Aorta (tissue), 5 donors: ENCODE measurements at regions not wholly inside any gene's neighbourhood (a gene's known extent, or its start where the extent isn't known, plus 50 kb on each side); places are given as distances from the start of the nearest gene placed in this dataset.
A peak's percentile ranks its signal among the peaks of the same experiment; 100 is the strongest.

Experiments used
- ATAC-seq: fragments of 200-7000 bp; cut with Tn5 transposase; one replicate; pipeline ENCODE4 v1.9.1; 2022; ENCODE audit warnings: moderate library complexity; ENCODE audit not compliant: low FRiP score
- DNase-seq, 2 donors: peaks; one replicate each; pipeline ENCODE4 v3.0.0-alpha.2; 2020
- H3K27ac ChIP-seq, 2 donors: one replicate each; pipeline ENCODE4 v1.5.1; 2013; ENCODE audit warnings: low read length in 2 of 2, mild to moderate bottlenecking in 2 of 2, moderate library complexity in 2 of 2, control low read depth in 1 of 2, inconsistent platforms in 1 of 2, low read depth in 1 of 2
- H3K27me3 ChIP-seq, 2 donors: one replicate each; pipeline ENCODE4 v1.6.1; 2013; ENCODE audit warnings: control low read depth in 1 of 2, low read length in 1 of 2, mild to moderate bottlenecking in 1 of 2, moderate library complexity in 1 of 2; ENCODE audit not compliant: insufficient read depth in 2 of 2, control insufficient read depth in 1 of 2
- H3K36me3 ChIP-seq, 2 donors: one replicate each; pipeline ENCODE4 v1.6.1; 2013; ENCODE audit warnings: control low read depth in 1 of 2, low read length in 1 of 2, mild to moderate bottlenecking in 1 of 2; ENCODE audit not compliant: insufficient read depth in 2 of 2, control insufficient read depth in 1 of 2
- H3K4me1 ChIP-seq, 2 donors: one replicate each; pipeline ENCODE4 v1.6.1; 2013; ENCODE audit warnings: low read length in 2 of 2, control low read depth in 1 of 2, mild to moderate bottlenecking in 1 of 2, moderate library complexity in 1 of 2; ENCODE audit not compliant: insufficient read depth in 2 of 2, control insufficient read depth in 1 of 2
- H3K4me3 ChIP-seq, 2 donors: one replicate each; pipeline ENCODE4 v1.5.1; 2013; ENCODE audit warnings: low read length in 2 of 2, control low read depth in 1 of 2, mild to moderate bottlenecking in 1 of 2
- H3K9me3 ChIP-seq: one replicate; pipeline ENCODE4 v1.6.1; 2013; ENCODE audit warnings: mild to moderate bottlenecking, low read length; ENCODE audit not compliant: control insufficient read depth
- WGBS, 2 donors: extraction: QIAGEN DNeasy Blood & Tissue Kit; methylation state at CpG; one replicate each; pipeline ENCODE4 v1.1.7; 2013; 5-methylcytosine and 5-hydroxymethylcytosine counted together
- intact Hi-C, 2 donors: fragments of 100-400 bp; cut with DNase I; formaldehyde crosslinking; loops; one replicate each; pipeline versions ENCODE4 v1.14.2 to v1.15.0; 2022
- donor health status: healthy with polysubstance abuse.
- donor health status: Bipolar disorder and iron deficiency.
- donor health status: DM: no; HTN: no; CAD: no.
- donor health status: DM: no; HTN: no; CAD: no.
- donor health status: DM: yes; HTN: yes; CAD: no.

GRCh38 chr9:28888806-28889205 lies 1315.5 kb upstream of the C9orf72 start:
- H3K27me3 ChIP-seq, result no peaks in the 10 kb centered on the region
- ATAC-seq, result no peak
- no peak overlapping the region for H3K4me3 ChIP-seq
- no peak for DNase-seq
- no peaks in the 10 kb centered on the region for H3K9me3 ChIP-seq
- WGBS, 2 donors, result 81 to 85% methylated on average over 1 of the region's 1 CpG
- intact Hi-C loops, result no loop called here
- no peaks in the 10 kb centered on the region for H3K36me3 ChIP-seq
- no peaks in the 10 kb centered on the region for H3K4me1 ChIP-seq
- no peak overlapping the region for H3K27ac ChIP-seq

- Histone ChIP-seq H3K4me1 (no peaks in the 10 kb centered on the region), H3K9me3 (no peaks in the 10 kb centered on the region), H3K4me3 (no peak overlapping the region), H3K27ac (no peak overlapping the region), H3K36me3 (no peaks in the 10 kb centered on the region), H3K27me3 (no peaks in the 10 kb centered on the region)
- DNase-seq, result no peak
- intact Hi-C loops, result no loop called here
- 43 to 62% methylated on average over 1 of the region's 1 CpG for WGBS, 2 donors
- ATAC-seq, result no peak
These were observed 1319.3 kb upstream of the C9orf72 start for GRCh38 chr9:28892538-28892937.

GRCh38 chr9:28899267-28899666 lies 1326.0 kb upstream of the C9orf72 start:
- Histone ChIP-seq H3K4me3 (no peak overlapping the region), H3K27ac (no peak overlapping the region), H3K27me3 (no peaks in the 10 kb centered on the region), H3K4me1 (no peaks in the 10 kb centered on the region), H3K36me3 (no peaks in the 10 kb centered on the region), H3K9me3 (no peaks in the 10 kb centered on the region)
- no peak for DNase-seq
- ATAC-seq, result no peak
- intact Hi-C loops, result no loop called here

GRCh38 chr9:28899926-28900325 lies 1326.6 kb upstream of the C9orf72 start:
- Histone ChIP-seq H3K9me3 (no peaks in the 10 kb centered on the region), H3K27me3 (no peaks in the 10 kb centered on the region), H3K4me3 (no peak overlapping the region), H3K27ac (no peak overlapping the region), H3K36me3 (no peaks in the 10 kb centered on the region), H3K4me1 (no peaks in the 10 kb centered on the region)
- DNase-seq, result no peak
- intact Hi-C loops, result no loop called here
- peak; percentile 26 for ATAC-seq
- WGBS, 2 donors, result 59 to 69% methylated on average over 6 of the region's 6 CpGs

GRCh38 chr9:28900406-28900805 lies 1327.1 kb upstream of the C9orf72 start:
- no peak for DNase-seq
- H3K4me3 ChIP-seq, result no peak overlapping the region
- H3K4me1 ChIP-seq, result no peaks in the 10 kb centered on the region
- H3K27ac ChIP-seq, result no peak overlapping the region
- 0 to 74% methylated on average over 1 of the region's 1 CpG for WGBS, 2 donors
- H3K36me3 ChIP-seq, result no peaks in the 10 kb centered on the region
- H3K27me3 ChIP-seq, result no peaks in the 10 kb centered on the region
- intact Hi-C loops, result no loop called here
- no peaks in the 10 kb centered on the region for H3K9me3 ChIP-seq
- no peak for ATAC-seq

GRCh38 chr9:28909526-28909925 lies 1336.2 kb upstream of the C9orf72 start:
- no peaks in the 10 kb centered on the region for H3K27me3 ChIP-seq
- H3K27ac ChIP-seq, result no peak overlapping the region
- no peaks in the 10 kb centered on the region for H3K9me3 ChIP-seq
- no peaks in the 10 kb centered on the region for H3K4me1 ChIP-seq
- no peak overlapping the region for H3K4me3 ChIP-seq
- ATAC-seq (no peak), DNase-seq (no peak)
- 68 to 77% methylated on average over 1 of the region's 1 CpG for WGBS, 2 donors
- H3K36me3 ChIP-seq, result no peaks in the 10 kb centered on the region
- intact Hi-C loops, result no loop called here

- H3K36me3 ChIP-seq, result no peaks in the 10 kb centered on the region
- H3K4me3 ChIP-seq, result no peak overlapping the region
- H3K9me3 ChIP-seq, result no peaks in the 10 kb centered on the region
- ATAC-seq, result no peak
- H3K4me1 ChIP-seq, result no peaks in the 10 kb centered on the region
- intact Hi-C loops, result no loop called here
- no peak for DNase-seq
- H3K27ac ChIP-seq, result no peak overlapping the region
- WGBS, 2 donors, result 69 to 71% methylated on average over 2 of the region's 2 CpGs
- no peaks in the 10 kb centered on the region for H3K27me3 ChIP-seq
These were observed 1339.3 kb upstream of the C9orf72 start for GRCh38 chr9:28912621-28913020.

- Histone ChIP-seq H3K36me3 (no peaks in the 10 kb centered on the region), H3K27me3 (no peaks in the 10 kb centered on the region), H3K9me3 (no peaks in the 10 kb centered on the region), H3K4me3 (no peak overlapping the region), H3K27ac (no peak overlapping the region), H3K4me1 (no peaks in the 10 kb centered on the region)
- whole genome bisulfite sequencing, 2 donors, result 51 to 56% methylated on average over 2 of the region's 2 CpGs
- no peak for DNase-seq
- intact Hi-C loops, result no loop called here
- ATAC-seq, result no peak
These were observed 1342.1 kb upstream of the C9orf72 start for GRCh38 chr9:28915202-28915930.

GRCh38 chr9:28916348-28916747 lies 1343.1 kb upstream of the C9orf72 start:
- H3K9me3 ChIP-seq, result no peaks in the 10 kb centered on the region
- H3K4me1 ChIP-seq, result no peaks in the 10 kb centered on the region
- ATAC-seq (no peak), DNase-seq (no peak)
- WGBS, 2 donors, result 75 to 78% methylated on average over 3 of the region's 3 CpGs
- H3K27ac ChIP-seq, result no peak overlapping the region
- intact Hi-C loops, result no loop called here
- no peaks in the 10 kb centered on the region for H3K27me3 ChIP-seq
- no peaks in the 10 kb centered on the region for H3K36me3 ChIP-seq
- H3K4me3 ChIP-seq, result no peak overlapping the region
